ENCODE measurements at regions not wholly inside any gene's neighbourhood (a gene's known extent, or its start where the extent isn't known, plus 50 kb on each side); places are given as distances from the start of the nearest gene placed in this dataset.

- Histone ChIP-seq H3K4me1 (ENCODE audit: control insufficient read depth, low read length) (no peaks in the 10 kb centered on the region), H3K36me3 (ENCODE audit: control insufficient read depth, low read length) (no peaks in the 10 kb centered on the region), H3K9me2 (replicated peaks; ENCODE audit: control insufficient read depth, low read length) (no peaks in the 10 kb centered on the region), H4K20me1 (ENCODE audit: control insufficient read depth, insufficient read depth, low read depth, low read length) (no peaks in the 10 kb centered on the region), H3K27me3 (ENCODE audit: control insufficient read depth, low read length) (no peaks in the 10 kb centered on the region), H3F3A (ENCODE audit: control insufficient read depth, insufficient read depth) (no peaks in the 10 kb centered on the region), H3K79me2 (ENCODE audit: control insufficient read depth, low read length) (no peaks in the 10 kb centered on the region), H3K27ac (ENCODE audit: low read depth, low read length) (no peak overlapping the region), H3K4me3 (ENCODE audit: low read length) (no peak overlapping the region), H3K9me3 (ENCODE audit: control insufficient read depth, insufficient read depth, low read length) (no peaks in the 10 kb centered on the region), H3K4me2 (ENCODE audit: low read length) (no peak overlapping the region)
- TF ChIP-seq, protein P1, sequence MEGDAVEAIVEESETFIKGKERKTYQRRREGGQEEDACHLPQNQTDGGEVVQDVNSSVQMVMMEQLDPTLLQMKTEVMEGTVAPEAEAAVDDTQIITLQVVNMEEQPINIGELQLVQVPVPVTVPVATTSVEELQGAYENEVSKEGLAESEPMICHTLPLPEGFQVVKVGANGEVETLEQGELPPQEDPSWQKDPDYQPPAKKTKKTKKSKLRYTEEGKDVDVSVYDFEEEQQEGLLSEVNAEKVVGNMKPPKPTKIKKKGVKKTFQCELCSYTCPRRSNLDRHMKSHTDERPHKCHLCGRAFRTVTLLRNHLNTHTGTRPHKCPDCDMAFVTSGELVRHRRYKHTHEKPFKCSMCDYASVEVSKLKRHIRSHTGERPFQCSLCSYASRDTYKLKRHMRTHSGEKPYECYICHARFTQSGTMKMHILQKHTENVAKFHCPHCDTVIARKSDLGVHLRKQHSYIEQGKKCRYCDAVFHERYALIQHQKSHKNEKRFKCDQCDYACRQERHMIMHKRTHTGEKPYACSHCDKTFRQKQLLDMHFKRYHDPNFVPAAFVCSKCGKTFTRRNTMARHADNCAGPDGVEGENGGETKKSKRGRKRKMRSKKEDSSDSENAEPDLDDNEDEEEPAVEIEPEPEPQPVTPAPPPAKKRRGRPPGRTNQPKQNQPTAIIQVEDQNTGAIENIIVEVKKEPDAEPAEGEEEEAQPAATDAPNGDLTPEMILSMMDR (IDR thresholded peaks at IDR 0.05; ENCODE audit: low read depth, low read length, poor library complexity, severe bottlenecking), result no peak
- no peak for TF ChIP-seq EZH2phosphoT487 (IDR thresholded peaks at IDR 0.05; ENCODE audit: borderline replicate concordance, low read length)
These were observed 1923.0 kb upstream of the PIK3C3 start for GRCh38 chr18:40032076-40032475.

- no peaks in the 10 kb centered on the region for H3K79me2 ChIP-seq (ENCODE audit: control insufficient read depth, low read length)
- H3K27me3 ChIP-seq (ENCODE audit: control insufficient read depth, low read length), result no peaks in the 10 kb centered on the region
- H3K9me3 ChIP-seq (ENCODE audit: control insufficient read depth, insufficient read depth, low read length), result no peaks in the 10 kb centered on the region
- no peaks in the 10 kb centered on the region for H3K36me3 ChIP-seq (ENCODE audit: control insufficient read depth, low read length)
- no peaks in the 10 kb centered on the region for H3F3A ChIP-seq (ENCODE audit: control insufficient read depth, insufficient read depth)
- H3K4me1 ChIP-seq (ENCODE audit: control insufficient read depth, low read length), result no peaks in the 10 kb centered on the region
- H3K4me2 ChIP-seq (ENCODE audit: low read length), result no peak overlapping the region
- H4K20me1 ChIP-seq (ENCODE audit: control insufficient read depth, insufficient read depth, low read depth, low read length), result no peaks in the 10 kb centered on the region
- H3K4me3 ChIP-seq (ENCODE audit: low read length), result no peak overlapping the region
- TF ChIP-seq EZH2phosphoT487 (IDR thresholded peaks at IDR 0.05; ENCODE audit: borderline replicate concordance, low read length), result no peak
- TF ChIP-seq, protein P1 (IDR thresholded peaks at IDR 0.05; ENCODE audit: low read depth, low read length, poor library complexity, severe bottlenecking), result no peak
- no peaks in the 10 kb centered on the region for H3K9me2 ChIP-seq (replicated peaks; ENCODE audit: control insufficient read depth, low read length)
- H3K27ac ChIP-seq (ENCODE audit: low read depth, low read length), result no peak overlapping the region
These were observed 1923.6 kb upstream of the PIK3C3 start for GRCh38 chr18:40031435-40031834.

DNA sequence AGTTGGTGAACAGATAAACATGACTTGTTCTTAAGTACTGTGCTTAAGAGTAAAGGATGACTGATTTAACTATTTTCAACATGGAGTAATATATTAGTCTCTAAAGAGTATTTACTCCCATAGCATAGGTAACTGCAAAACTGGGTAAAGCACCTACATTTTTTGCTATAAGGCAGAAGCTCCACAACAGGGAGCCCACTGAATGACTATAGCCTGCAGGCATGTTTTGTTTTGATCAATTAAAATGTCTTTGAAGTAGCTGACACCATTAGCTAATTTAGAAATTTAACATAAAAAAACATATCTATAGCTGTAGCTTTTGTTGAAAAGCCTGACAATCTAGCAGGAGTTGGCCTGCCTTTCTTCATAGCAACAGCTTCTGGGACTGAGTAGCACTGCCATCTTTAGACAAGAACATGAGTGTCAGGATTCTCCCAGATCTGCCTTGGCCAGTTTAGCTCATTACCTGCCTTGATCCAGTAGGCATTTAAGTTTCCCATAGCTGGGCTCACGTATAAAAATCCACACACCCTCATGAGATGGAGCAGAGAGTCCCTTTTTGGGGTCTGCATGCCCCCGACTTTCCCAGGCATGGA, 1935.1 kb upstream of the PIK3C3 start:
- no peaks in the 10 kb centered on the region for H3K27me3 ChIP-seq (ENCODE audit: control insufficient read depth, low read length)
- H3K27ac ChIP-seq (ENCODE audit: low read depth, low read length), result no peak overlapping the region
- H3K9me3 ChIP-seq (ENCODE audit: control insufficient read depth, insufficient read depth, low read length), result no peaks in the 10 kb centered on the region
- H3K4me1 ChIP-seq (ENCODE audit: control insufficient read depth, low read length), result no peaks in the 10 kb centered on the region
- no peaks in the 10 kb centered on the region for H3K79me2 ChIP-seq (ENCODE audit: control insufficient read depth, low read length)
- H3K36me3 ChIP-seq (ENCODE audit: control insufficient read depth, low read length), result no peaks in the 10 kb centered on the region
- no peaks in the 10 kb centered on the region for H3K9me2 ChIP-seq (replicated peaks; ENCODE audit: control insufficient read depth, low read length)
- no peaks in the 10 kb centered on the region for H4K20me1 ChIP-seq (ENCODE audit: control insufficient read depth, insufficient read depth, low read depth, low read length)
- H3K4me3 ChIP-seq (ENCODE audit: low read length), result no peak overlapping the region
- H3F3A ChIP-seq (ENCODE audit: control insufficient read depth, insufficient read depth), result no peaks in the 10 kb centered on the region
- TF ChIP-seq, protein P1 (IDR thresholded peaks at IDR 0.05; ENCODE audit: low read depth, low read length, poor library complexity, severe bottlenecking), result no peak
- TF ChIP-seq EZH2phosphoT487 (IDR thresholded peaks at IDR 0.05; ENCODE audit: borderline replicate concordance, low read length), result no peak
- no peak overlapping the region for H3K4me2 ChIP-seq (ENCODE audit: low read length)

Measured in DOHH2 (cell line).